ENCODE measurements at regions not wholly inside any gene's neighbourhood (a gene's known extent, or its start where the extent isn't known, plus 50 kb on each side); places are given as distances from the start of the nearest gene placed in this dataset.

DNA sequence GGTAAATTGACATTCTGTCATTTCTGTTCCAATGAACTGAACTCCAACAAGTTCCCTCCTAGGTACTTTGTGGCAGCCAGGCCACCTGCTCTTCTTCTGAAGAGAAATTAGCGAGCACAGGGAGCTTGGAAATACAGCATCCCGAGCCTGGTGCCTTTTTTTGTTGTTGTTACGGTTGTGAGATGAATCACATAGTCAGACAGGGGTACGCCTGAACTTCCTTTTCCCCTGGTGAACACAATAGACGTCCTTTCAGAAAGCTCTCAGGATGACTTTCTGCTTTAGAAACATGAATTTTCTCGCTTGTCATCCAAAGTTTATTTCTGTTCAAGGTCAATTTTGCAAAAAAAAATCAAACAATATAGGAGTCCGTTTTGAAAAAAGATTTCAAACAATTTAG lies 53.9 kb upstream of the XYLT1 start:
- TF ChIP-seq EZH2 (IDR thresholded peaks at IDR 0.05; ENCODE audit: insufficient read depth, poor library complexity, severe bottlenecking) (no peak), EZH2phosphoT487 (IDR thresholded peaks at IDR 0.05; ENCODE audit: insufficient read depth, low read depth) (no peak)
